COLO829 (cell line): ENCODE measurements at regions not wholly inside any gene's neighbourhood (a gene's known extent, or its start where the extent isn't known, plus 50 kb on each side); places are given as distances from the start of the nearest gene placed in this dataset.

Experiments
- DNase-seq: peaks from one replicate; pipeline ENCODE4 v3.0.0; 2012; ENCODE audit warnings: low spot score

DNA sequence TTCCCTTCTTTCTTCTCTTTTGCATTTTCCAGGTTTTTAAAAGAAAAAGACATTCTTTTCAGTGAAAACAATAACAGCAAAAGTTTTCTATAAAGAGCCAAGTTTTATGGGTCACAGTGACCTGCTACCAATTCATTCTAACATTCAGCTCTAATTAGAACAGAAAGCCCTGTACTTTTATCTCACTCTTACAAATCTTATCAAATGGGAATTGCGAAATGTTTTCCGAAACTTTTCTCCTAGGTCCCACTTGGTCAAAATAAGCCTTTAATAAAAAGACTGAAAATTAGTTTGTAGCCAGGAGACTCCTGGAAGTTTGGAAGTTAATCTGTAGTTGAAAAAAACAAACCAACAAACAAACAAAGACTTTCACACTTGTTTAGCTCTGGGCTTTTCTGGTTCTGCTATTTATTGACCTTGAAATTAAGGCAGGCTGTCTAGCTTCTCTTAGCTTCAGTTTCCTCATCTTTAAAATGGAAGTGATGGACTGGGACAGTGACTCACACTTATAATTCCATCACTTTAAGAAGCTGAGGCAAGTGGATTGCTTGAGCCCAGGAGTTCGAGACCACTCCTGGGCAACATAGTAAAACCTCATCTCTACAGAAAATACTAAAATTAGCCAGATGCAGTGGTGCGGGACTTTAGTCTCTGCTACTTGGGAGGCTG lies 613.5 kb upstream of the CDH4 start:
- DNase-seq, result no peak

DNA sequence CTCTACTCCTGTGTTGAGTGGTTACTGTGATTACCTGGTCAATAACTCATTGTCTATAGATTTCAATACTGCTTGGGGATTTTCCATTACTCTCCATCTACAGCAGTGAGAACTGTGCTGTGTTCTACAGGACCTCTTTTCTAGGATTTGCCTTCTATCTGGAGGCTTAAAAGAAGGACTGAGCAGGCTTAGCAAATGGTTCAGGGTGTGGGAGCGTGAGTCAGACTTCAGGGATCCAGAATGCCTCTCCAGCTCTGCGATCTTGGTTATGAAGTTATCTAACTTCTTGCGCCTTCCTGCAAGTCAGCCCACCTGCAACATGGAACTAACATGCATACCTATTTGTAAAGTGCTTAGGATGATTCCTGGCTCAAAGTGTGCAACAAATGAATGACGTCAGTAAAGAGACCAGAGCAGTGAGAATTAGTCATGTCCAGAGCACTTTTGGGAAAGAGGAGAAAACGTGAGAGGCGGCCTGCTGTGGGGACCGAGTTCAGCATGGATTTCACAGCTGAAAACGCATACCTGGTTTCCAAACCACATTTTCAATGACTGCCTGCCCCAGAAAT lies 610.1 kb upstream of the CDH4 start:
- DNase-seq, result no peak

DNA sequence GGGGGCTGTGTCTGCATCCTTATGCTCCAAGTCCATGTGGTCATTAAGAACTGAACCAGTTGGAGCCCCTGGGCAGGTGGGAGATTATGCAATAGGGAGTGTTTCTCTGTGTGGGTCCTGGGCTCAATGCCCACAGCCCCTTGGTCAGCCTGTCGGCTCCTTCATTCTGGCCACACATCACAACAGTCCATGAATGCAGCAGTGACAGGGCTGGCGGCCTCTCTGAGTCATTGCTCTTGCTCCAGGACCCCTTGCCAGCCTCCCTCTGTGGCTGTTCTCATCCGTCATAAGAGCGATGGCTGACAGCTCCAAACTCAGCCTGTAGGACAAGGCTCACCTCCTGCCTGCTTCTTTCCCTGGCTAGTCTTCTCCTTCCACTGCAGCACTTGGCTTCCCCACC lies 609.5 kb upstream of the CDH4 start:
- DNase-seq, result no peak

DNA sequence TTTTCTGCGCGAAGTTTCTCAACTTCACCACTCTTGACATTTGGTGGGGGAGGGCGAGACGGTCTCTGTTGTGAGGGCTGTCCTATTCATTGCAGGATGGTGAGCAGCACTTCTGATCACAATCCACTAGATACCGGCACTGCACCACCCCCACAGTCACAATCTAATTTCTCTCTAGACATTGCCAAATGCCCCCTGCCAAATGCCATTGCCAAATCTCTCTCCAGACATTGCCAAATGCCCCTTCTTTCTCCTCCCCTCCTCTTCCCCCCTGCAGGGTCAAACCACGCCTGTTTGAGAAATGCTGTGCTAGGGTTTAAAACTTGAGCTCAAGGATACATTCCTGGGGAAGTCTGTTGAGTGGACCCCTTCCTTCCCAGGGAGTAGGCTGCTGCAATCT lies 603.5 kb upstream of the CDH4 start:
- no peak for DNase-seq

DNA sequence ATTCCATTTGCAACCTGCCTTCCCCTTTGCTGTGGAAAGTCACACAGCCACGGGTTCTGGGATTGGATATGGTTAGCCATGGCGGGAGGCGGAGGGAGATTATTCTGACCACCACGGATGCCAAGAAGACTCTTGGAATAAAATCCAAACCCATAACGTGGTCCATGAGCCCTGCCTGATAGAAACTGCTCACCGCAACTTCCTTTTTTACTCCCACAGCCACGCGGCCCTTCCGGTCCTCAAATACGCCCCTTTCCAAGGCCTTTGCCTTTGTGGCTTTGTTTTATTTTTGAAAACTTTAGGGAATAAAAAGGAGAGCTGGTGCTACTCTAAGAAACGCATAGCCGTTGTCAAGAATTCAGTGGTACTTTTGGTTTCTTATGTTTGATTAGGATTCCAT lies 602.5 kb upstream of the CDH4 start:
- no peak for DNase-seq

DNA sequence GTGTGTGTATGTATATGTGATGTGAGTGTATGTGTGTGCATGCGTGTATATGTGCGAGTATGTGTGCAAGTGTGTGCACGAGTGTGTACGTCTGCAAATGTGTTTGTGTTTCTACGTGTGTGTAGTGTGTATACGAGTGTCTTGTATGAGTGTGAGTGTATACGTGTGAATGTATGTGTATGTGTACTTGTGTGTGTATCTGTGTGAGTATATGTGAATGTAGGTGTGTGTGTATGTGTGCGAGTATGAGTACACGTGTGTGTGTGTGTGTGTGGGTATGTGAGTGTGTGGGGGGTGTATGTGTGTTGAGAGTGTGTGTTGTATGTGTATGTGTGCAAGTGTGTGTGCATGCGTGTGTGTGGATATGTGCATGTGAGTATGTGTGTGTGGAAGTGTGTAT lies 602.0 kb upstream of the CDH4 start:
- DNase-seq, result no peak

DNA sequence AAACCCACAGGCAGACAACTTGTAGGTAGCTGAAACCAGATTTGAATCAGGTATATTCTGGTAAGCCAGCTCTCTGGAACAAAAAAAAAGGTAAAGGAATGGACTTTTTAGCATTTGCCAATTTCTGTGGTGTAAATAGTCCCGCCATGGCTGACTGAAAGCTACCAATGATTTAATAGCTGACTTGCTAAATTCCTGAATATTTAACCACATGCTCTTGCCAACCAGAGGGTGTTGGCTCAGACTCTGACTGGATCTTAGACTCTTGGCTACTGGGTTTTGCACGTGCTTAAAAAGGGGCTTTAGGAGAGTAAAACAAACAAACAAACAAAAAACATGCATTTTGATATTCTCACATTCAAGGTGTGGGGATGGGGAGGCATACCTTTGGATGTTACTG lies 600.0 kb upstream of the CDH4 start:
- DNase-seq, result no peak

DNA sequence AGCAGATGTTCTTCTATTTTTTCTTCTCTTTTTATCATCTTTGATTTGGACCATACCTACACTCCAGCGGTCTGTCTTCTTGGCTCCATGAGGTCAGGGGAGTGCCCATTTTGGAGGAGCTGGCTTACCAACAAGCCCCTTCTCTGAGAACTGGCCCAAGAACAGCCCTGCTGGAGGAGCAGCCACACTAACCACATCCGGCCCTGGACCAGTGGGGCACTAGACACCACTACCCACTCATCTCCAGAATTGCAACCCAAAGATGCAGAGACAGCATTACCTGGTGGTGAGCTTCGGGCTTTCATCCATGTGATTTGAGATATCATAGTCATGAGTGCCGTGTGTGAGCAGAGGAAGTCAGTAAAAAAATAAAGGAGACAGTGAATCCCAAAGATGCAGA lies 599.4 kb upstream of the CDH4 start:
- DNase-seq, result no peak

DNA sequence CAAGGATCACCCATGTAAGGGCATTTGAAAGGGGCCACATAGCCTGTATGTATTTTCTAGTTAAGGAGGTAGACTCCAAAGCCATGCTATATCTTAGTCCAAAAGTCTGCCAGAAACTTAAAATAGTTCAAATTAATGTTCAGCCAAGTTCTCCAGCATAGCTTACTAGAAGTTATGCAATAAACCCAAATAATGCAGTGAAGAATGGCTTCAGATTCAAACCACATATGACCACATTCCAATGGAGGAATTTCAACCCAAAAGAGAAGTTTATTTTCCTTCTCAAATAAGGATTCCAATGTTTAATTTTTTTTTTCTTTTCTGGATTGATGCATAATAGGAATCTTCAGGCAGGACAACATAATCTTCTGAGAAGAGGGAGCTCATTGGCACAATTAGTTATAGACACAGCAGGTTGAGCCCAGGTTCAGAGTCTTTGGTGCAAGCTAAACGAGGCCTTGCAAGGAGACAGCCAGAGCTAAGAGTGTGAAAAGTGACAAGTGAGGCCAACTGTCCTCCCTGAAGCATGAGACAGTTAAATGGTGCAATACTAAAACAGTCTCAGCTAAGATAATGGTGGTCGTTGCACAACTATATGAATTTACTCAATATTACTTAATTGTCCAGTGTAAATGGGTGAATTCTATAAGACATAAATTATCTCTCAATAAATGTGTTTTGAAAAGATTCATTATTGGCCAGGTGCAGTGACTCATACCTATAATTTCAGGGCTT lies 598.8 kb upstream of the CDH4 start:
- no peak for DNase-seq

DNA sequence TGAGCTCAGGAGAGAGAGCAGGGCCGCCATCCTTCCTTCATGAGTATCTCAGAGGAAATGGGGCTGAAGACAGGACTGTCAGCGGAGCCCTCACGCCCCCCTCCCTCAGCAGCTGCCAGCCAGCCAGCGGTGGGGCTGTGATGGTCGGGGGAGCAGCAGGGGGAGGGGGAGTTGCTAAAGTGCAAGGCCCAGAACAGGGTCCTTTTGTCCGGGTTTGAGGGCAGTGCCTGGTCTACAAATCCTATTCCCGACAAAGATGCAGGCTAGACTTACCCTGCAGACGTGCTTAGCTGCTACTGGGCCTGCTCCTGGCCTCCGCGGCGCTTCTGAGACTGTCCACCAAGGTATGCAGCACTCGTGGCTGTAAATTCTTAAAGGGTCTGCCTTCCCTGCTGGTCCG lies 593.4 kb upstream of the CDH4 start:
- DNase-seq, result no peak

DNA sequence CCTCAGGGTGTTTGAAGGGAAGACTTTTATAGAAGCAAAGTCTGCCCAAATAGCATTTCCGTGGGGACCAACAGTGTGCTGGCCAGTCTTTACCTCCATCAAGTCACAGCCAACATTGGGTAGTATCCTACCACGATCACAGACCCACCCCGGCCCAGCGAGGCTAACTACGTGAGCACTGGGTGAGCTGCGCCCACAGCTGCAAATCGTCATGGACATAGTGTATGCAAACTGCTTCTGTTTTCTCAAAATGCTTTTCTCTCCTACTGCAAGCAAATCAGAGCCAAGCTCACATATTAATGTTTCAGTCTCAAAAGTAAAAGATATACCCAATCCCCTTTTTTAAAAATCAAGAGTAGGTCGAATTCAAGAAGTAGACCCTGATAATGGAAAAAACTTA lies 592.8 kb upstream of the CDH4 start:
- DNase-seq, result no peak

DNA sequence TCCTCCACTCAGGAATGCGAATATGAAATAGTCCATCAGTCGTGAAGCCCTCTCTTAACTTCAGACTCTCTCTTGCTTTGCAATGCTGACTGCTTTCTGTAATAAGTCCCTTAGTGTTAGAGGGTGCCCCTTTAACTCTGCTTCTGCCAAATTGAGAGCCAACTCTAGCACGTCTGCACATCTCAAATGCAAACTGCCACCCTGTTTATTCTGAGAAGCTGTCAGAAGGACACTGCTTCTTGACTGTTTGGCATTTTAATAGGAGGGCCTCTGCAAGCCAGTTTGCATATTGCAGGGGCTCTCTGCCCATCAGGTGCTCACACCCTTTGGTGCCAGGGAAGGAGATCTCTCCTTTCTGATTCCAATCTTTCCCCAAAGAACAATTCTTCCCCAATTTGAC lies 589.8 kb upstream of the CDH4 start:
- no peak for DNase-seq

DNA sequence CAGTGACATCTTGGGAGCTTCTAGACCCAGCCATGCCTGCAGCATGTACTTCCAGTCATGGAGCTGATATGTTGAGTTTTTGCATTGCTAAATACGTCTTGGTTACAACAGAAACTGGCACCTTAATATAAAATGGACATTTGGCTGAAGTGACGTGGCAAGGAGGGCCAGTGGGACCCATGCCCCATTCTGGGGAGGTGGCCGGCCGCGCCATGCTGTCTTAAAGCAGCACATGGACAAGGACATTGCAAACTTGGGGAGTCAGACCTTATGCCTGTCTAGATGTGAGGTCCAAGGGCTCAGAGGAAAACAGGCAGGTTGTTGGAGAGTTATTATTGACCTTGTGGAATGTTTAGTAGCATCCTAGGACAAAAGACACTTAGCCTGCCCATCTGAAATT lies 588.0 kb upstream of the CDH4 start:
- no peak for DNase-seq

DNA sequence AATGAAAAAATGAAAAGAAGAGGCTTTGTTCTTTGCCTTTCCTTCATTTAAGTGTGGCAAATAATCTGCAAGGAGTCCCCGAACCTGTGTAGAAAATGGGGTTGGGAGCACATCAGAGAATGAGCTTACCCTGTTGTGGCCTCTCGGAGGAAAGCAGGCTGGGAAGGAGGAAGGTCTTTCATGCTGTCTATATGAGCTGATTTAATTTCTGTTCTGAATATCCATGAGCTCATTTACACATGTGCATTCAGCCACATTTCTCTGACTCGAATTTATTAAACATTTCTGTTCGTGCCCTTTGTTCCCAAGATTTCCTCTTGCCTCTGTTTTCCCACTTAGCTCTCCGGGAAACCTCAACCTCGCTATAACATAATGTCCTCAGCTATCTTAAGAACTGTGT lies 584.4 kb upstream of the CDH4 start:
- DNase-seq, result no peak

DNA sequence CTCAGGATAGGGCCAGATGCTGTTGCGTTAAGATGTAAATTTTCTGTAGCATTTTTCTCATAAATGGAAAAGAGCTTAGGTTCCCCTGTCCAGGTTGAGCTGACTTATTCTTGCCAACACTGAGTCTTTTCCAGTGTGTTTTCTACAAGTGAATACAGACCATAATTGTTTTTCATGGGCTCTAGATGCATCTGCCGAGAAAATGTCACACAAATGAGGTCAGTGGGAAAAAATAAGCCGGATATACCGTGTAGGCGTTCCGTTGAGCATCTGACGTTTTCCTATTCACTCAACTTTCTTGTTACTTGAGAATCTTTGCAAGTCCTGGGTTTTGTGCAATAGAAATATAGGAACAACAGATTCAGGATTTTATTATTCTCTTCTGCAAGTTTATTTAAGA lies 582.9 kb upstream of the CDH4 start:
- no peak for DNase-seq

DNA sequence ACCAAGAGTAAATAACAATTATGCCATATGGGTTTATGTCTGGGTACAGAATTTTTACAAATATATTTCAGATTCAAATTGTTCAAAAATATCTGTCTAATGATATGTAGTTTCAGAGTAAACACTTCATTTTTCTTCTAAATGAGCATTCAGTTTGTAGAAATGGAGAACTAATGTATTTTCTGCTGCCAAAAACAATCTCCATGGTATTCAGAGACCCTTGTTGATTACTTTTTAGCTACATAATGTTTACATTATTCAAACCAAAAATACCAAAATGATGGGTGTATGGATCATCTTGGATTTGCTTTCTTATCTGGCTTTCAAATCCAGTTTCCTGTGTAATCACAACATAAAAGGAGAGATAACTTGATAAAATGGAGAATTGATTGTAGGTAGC lies 576.0 kb upstream of the CDH4 start:
- DNase-seq, result no peak

DNA sequence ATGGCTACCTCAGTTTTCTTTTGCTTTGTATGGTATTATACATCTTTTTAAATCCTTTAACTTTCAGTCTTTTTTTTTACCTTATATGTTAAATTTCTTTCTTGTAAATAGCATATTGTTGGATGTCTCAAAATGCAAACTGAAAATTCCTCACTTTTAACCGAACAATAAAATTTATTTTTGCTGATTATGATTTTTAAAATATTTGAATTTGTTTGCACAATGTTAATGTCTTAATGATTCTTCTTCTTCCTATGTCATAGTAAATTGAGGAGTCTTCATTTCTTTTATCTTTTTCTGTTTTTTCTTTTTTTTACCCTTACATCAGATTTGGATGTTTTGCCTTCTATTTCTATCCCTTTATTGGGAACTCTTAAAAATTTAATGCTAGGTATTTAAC lies 574.2 kb upstream of the CDH4 start:
- no peak for DNase-seq

DNA sequence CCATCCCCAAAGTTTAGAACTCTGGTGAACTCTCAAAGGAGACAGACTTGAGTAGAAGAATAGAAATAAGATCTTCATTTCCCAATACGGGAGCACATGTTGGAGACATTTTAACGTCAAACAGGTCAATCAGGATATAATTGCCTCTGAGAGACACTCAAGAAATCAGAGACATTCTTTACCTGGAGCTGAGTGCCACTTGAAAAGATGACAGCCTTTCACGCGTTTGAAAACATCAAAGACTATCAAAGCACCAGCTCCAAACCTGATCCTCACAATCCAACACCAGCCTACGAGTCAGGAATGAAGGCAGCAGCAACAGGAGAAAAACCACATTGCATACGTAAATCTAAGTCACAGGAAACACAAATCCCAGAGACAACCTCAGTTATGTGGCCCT lies 571.5 kb upstream of the CDH4 start:
- no peak for DNase-seq

DNA sequence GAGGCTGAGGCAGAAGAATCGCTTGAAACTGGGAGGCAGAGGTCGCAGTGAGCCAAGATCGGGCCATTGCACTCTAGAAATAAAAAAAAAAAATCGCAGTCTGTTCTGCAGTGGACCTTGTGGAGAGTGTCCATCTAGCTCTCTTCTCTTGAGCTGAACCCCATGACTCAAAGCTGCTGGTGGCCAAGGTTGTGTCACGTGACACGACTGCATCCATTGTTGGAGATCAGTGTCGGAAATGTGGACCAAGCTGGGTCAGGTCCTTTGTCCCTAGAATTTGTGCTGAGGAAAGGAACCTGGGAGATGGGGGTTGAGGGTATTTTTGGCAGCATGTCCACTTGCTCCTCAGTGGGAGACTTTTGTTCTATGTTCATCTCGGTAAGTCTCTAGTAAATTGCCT lies 564.8 kb upstream of the CDH4 start:
- DNase-seq, result no peak

DNA sequence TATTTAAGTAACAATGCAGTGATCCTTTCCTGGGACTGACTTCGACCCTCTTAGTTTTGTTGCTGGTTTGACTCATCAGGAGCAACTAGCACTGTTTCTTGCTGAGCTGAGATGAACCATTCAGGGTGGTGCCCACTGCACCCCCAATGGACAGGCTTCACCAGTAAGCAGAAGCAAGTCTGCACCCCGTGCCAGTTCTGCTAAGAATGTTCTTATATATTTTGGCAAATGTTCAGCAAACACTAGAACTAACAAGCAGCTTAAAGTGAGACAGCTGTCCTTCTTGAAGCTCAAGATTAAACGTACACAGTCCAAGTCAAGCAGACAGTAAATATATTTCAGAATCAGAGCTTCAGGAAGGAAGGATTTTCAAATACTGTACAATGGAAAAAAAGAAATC lies 561.3 kb upstream of the CDH4 start:
- no peak for DNase-seq

DNA sequence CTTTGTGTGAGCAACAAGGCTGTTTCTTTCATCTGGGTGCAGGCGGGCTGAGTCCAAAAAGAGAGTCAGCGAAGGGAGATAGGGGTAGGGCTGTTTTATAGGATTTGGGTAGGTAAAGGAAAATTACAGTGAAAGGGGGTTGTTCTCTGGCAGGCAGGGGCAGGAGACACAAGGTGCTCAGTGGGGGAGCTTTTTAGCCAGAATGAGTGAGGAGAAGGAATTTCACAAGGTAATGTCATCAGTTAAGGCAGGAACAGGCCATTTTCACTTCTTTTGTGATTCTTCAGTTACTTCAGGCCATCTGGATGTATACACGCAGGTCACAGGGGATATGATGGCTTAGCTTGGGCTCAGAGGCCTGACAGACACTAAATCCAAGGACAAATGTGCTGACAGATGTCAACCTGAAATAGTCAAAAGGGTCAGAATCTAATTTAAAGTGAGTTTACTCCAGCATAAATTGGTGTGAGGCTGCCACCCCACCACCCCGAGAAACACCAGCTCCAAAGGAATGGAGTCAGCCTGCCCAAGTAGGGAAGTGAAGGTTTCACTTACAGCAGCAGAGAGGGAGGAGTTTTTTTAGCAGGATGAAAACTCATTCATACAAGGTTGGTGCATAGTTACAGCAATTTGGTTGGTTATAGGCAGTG lies 560.0 kb upstream of the CDH4 start:
- DNase-seq, result no peak

DNA sequence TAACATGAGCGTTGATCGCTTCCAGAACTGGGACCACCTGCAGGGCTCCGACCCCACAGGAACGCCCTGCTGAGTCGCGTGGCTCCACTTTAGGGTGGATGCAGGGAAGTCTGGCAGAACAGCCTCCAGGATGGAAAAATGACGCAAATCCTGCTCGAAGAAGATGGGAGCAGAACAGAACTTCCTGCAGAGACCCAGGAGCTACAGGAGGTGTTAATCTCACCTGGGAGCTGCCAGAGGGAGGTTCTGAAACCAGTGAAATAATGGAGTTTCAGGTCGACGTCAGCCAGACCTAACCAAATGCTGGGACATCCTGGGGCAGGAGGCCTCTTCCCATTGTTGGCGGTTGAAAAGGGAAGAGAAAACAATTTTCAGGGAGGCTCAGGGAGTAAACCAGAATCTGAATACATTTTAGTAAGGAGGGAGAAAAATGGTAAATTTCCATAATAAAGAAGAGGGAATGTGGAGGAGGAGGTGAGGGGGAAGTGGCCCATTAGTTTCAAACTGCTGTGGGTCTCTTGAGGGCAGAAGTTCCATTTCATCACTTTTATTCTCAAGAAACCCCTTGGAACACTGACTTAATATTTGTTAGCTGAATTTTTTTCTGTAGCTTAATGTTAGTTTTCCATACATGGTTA lies 558.4 kb upstream of the CDH4 start:
- DNase-seq, result no peak

DNA sequence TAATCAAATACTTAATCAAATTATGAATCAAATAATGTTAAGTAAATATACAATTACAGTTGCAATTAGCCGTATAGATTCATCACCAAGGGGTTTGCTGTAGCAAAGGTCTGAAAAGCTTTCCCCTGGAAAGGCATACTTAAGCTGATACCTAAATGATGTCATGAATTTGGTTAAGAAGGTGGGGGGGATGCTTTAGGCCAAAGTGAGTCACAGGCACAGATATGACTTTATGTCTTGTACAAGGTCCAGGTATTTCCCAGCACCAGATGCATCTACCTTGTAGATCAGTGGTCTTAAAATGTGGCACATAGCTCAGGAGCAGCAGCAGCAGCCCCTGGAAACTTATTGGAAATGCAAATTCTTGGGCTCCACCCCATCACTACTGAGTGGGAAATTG lies 557.3 kb upstream of the CDH4 start:
- no peak for DNase-seq
